HG03565 (cell line): ENCODE measurements at regions not wholly inside any gene's neighbourhood (a gene's known extent, or its start where the extent isn't known, plus 50 kb on each side); places are given as distances from the start of the nearest gene placed in this dataset.

Source experiments
- ATAC-seq: cut with Tn5 transposase; IDR thresholded peaks from one replicate; pipeline ENCODE4 v1.9.1; 2021; ENCODE audit warnings: mild to moderate bottlenecking, moderate library complexity; ENCODE audit not compliant: unreplicated experiment

DNA sequence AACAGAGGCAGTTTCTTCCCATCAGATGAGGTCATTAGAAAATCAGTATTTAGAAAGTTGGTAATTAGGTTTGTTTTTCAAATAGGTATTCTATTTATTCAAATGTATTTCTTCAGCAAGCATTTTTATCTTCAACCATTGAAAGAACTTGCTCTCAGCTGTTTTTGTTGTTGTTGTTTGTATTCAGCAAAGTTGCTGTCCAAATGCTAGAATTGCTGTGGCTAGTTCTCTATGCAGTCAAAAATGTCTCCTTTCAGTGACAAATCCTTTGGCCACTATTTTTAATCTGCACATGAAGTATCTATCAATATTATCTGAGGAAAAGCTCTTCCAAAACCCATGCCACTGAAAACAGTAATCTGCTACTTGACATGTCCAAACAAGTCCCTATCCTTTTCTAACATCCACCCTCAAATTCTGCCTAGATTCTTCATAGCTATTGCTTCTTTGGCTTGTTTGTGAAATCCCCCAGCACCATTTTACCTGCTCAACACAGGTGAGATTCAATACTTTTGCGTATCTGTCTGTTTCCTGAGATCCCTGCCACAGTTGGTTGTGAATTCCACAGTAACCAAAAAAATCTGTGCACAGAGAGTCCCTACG is 1005.4 kb downstream of the GRIK2 start:
- ATAC-seq, result no peak

- no peak for ATAC-seq
Measured at GRCh38 chr6:102390541-102390940, 997.0 kb downstream of the GRIK2 start.

- no peak for ATAC-seq
Measured at GRCh38 chr6:102389994-102390393, 996.5 kb downstream of the GRIK2 start.

DNA sequence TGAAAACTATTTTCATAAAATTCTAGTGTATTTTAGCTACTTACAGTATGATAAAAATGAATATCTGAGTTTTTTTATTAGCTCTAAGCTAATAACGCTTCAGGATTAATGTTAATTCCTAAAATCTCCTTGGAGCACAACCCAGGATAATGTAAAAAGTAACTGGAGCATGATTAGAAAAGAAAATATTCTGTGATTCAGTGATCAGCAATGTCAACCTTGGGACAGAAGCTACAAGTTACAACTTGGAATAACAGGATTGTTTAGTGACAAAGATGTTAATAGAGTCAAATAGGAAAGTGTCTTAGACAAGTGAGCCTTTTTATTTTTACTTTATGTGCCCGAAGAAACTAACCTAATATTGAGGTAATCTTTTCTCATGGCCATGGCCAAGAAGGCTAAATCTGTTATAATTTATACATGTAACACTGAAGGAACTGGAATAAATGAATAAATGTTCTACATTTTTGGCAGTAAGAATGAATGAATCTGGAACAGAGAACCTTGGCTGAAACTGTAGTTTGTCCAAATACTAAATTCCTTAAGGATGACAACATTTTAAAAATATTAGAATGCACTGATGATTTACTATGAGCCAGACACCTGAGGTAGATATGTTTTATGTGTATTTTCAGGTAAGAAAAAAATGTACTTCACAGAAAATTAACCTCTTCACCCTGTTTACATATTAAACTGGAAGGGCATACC is 994.0 kb downstream of the GRIK2 start:
- ATAC-seq, result no peak

DNA sequence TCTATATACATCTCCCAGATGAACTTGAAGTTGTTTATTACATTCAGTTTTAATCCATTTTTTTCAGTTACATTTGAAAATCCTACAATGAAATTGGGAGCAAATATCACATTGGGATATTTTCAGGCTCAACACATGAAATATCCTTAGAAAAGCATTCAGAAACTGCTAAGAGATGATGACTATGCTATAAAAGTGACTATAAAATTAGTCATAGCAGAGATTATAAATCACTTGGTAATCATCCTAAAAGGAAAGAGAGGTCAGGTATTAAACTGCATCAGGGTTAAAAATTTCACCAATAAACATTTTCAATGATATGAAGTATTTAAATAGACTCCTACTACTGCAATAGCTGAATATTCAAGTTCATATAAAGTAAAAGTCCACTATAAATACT is 987.7 kb downstream of the GRIK2 start:
- ATAC-seq, result no peak

DNA sequence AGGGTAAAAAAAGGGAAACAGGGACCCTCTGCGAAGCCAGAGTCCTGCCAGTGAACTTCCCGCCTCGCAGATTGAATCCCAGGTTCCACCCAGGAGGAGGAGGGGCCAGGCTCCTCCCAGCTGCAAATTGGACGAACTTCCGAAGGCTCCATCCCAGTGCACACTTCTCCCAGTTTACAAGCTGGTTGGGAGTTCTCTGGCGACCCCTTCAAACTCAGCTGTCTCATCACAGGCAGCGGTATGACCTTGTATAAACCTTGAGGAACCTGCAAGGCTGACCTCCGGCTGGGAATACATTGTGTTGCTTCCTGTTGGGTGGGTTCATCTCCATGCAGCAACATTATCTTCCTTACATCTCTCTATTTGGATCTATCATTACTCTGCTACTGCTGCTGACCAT is 962.7 kb downstream of the GRIK2 start:
- no peak for ATAC-seq

DNA sequence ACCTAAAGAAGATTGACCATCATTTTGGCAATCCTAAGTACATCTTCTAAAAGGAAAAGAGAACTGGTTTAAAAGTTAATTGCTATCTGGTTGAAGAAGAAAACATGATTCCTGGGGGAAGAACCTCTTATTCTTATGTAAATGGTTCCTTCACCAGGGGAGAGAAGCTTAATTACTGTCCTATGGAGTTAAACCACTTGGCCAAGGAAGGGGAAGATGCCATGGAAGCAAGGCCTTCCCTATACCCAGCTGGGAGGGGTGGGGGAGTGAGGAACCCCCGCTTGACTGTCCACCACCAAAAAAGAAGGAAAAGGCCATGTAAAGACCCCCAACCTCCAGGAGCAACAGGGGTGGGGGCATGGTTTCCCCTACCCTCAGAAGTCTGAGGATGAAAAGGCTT is 962.1 kb downstream of the GRIK2 start:
- ATAC-seq, result no peak

- ATAC-seq, result no peak
Measured at GRCh38 chr6:102352552-102352951, 959.0 kb downstream of the GRIK2 start.

DNA sequence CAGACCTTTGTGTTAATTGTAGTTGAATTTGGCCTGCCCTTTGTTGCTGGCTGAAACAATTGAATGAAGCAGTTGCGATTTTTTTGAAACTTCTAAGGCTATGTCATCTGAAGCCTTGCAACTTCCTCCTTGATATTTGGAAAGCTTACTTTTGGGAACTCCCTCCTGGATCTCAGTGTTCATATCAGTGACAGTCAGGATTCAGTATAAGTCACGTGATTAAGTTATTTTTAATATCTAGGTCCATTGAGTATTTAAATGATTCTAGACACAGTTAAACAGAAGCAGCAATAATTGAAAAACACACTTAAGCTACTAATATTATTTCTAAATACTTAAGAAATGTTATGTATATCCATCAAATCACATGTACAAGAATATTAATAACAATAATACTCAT is 951.3 kb downstream of the GRIK2 start:
- no peak for ATAC-seq

DNA sequence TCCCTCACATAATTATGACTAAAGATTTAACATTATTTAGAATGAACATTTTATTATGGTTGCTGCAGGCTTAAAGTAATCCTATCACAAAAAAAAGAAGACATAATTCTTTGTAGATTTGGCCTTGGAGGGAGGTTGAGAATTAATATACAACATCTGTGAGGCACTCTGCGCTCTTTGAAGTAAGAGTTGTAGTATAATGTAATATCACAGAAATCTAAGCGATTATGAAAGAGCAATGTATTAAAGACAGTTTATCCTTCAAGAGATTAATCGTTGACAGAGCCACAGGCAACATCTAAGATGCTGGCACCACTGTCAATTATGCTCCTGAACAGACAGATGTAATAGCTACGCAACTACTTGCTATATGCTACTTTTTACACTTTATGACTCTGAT is 946.8 kb downstream of the GRIK2 start:
- no peak for ATAC-seq

- no peak for ATAC-seq
Measured at GRCh38 chr6:102333736-102334135, 940.2 kb downstream of the GRIK2 start.

DNA sequence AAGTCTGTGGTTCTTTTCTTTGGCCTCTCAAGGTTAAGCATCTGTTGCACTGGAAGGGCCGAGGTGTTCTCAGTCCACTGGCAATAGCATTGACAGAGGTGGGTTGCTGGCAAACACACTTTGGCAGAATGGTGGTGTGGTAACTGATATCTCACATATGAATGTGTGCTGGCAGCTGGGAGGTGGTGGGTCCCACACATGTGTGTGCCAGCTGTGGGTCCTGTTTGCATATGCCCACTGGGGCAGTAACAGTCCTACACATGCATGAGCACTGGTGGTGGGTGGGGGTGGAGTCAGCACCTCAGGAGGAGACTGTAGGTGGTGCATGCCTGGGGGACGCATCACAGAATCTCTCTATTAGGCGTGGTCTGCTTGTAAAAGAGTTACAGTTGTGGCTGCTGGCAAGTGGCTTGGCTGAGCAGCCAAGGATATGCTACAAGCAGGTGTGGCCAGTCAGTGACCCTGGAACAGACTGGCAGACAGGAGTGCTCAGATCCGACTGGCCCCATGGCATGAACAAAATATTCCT is 934.3 kb downstream of the GRIK2 start:
- ATAC-seq, result no peak

GRCh38 chr6:102313699-102314098 is 920.2 kb downstream of the GRIK2 start:
- no peak for ATAC-seq

- ATAC-seq, result no peak
Measured at GRCh38 chr6:102309700-102310099, 916.2 kb downstream of the GRIK2 start.

GRCh38 chr6:102300350-102300749 is 906.8 kb downstream of the GRIK2 start:
- no peak for ATAC-seq

DNA sequence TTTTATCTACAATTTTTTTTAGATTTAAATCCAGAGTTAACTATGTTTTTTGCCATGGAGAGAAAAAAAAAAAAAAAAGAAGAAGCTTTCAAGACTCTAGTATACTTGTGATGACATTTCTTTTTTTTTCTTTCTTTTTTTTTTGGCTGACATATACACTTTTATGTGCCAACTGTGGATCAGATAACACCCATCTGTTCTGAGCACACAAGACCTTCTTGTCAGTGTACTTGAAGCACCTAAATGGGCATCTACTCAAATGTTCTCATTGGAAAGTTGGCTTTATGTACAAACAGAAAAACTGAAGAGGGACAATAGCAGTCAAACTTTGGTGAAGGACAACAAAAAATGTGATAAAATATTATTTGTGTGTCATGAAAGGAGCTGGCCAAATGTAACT is 904.5 kb downstream of the GRIK2 start:
- ATAC-seq, result no peak
